Upper lobe of left lung (tissue), 4 donors: ENCODE measurements at regions not wholly inside any gene's neighbourhood (a gene's known extent, or its start where the extent isn't known, plus 50 kb on each side); places are given as distances from the start of the nearest gene placed in this dataset.
"Not testable (repeated sequence)": the region's sequence is repeated elsewhere in the genome, so short reads cannot be mapped to it uniquely, and the experiment has no call there.

ENCODE experiments used
- EP300 ChIP-seq, 4 donors: sonication (generic); formaldehyde crosslinking; IDR thresholded peaks; one replicate each; pipeline ENCODE4 v1.5.1; 2017; ENCODE audit warnings: antibody characterized with exemption in 4 of 4, control low read depth in 2 of 4
- POLR2A ChIP-seq, 4 donors: fragments of 450-650 bp; IDR thresholded peaks; one replicate each; pipeline ENCODE4 v1.5.1; 2016 to 2017; ENCODE audit warnings: antibody characterized with exemption in 4 of 4, mild to moderate bottlenecking in 2 of 4
- POLR2AphosphoS5 ChIP-seq, 2 donors: sonication (generic); formaldehyde crosslinking; IDR thresholded peaks; one replicate each; pipeline ENCODE4 v1.5.1; 2017; ENCODE audit warnings: antibody characterized with exemption in 2 of 2
- TF ChIP-seq, protein P1 (sequence below), 6 experiments: fragments of 450-650 bp in 4 of 6; fragments of 200-600 bp in 2 of 6; sonication (generic) in 2 of 6; IDR thresholded peaks; one replicate each; pipeline ENCODE4 v1.5.1; 2016 to 2019; ENCODE audit warnings: antibody characterized with exemption in 6 of 6

DNA sequence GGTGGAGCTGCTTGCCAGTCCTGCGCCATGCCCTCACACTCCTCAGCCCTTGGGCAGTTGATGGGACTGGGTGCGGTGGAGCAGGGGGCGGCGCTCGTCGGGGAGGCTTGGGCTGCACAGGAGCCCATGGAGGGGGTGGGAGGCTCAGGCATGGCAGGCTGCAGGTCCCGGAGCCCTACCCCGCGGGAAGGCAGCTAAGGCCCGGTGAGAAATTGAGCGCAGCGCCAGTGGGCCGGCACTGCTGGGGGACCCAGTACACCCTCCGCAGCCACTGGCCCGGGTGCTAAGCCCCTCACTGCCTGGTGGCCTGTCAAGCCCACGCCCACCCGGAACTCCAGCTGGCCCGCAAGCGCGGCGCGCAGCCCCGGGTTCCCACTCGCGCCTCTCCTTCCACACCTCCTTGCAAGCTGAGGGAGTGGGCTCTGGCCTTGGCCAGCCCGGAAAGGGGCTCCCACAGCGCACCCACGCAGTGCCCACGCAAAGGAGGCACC is 87.1 kb upstream of the BCHE start:
- not testable (repeated sequence) for TF ChIP-seq POLR2AphosphoS5, EP300, POLR2A (IDR thresholded peaks at IDR 0.05)
- TF ChIP-seq, protein P1, sequence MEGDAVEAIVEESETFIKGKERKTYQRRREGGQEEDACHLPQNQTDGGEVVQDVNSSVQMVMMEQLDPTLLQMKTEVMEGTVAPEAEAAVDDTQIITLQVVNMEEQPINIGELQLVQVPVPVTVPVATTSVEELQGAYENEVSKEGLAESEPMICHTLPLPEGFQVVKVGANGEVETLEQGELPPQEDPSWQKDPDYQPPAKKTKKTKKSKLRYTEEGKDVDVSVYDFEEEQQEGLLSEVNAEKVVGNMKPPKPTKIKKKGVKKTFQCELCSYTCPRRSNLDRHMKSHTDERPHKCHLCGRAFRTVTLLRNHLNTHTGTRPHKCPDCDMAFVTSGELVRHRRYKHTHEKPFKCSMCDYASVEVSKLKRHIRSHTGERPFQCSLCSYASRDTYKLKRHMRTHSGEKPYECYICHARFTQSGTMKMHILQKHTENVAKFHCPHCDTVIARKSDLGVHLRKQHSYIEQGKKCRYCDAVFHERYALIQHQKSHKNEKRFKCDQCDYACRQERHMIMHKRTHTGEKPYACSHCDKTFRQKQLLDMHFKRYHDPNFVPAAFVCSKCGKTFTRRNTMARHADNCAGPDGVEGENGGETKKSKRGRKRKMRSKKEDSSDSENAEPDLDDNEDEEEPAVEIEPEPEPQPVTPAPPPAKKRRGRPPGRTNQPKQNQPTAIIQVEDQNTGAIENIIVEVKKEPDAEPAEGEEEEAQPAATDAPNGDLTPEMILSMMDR (IDR thresholded peaks at IDR 0.05) = not testable (repeated sequence)
